SKM-1 treated with dmso at 0.1 percent for 144 hours (cell line): ENCODE measurements at regions not wholly inside any gene's neighbourhood (a gene's known extent, or its start where the extent isn't known, plus 50 kb on each side); places are given as distances from the start of the nearest gene placed in this dataset.
A peak's percentile ranks its signal among the peaks of the same experiment; 100 is the strongest.
"Not testable (repeated sequence)": the region's sequence is repeated elsewhere in the genome, so short reads cannot be mapped to it uniquely, and the experiment has no call there.

Experiments
- DNase-seq: peaks from one replicate; lab custom pipeline; 2025; ENCODE audit not compliant: unreplicated experiment; lab: John Stamatoyannopoulos, UW

DNA sequence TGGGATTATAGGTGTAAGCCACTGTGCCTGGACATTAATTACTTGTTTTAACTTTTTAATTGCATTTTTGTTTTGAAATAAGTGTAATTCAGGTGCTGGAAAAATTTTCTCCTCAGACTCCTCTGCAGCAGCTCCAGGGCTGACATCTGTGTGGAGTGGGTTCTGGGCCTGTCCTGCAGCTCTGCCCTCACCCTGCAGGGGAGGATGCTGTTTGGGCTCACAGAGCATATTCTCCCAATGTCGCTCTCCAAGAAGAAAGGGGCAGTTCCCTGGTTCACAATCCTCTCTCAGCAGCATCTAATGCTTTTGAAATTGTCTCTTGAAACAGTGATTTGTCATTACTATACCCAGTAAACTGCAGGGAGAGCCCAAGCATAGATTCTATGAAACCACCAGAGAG is 995.7 kb downstream of the TMEM121 start:
- not testable (repeated sequence) for DNase-seq

DNA sequence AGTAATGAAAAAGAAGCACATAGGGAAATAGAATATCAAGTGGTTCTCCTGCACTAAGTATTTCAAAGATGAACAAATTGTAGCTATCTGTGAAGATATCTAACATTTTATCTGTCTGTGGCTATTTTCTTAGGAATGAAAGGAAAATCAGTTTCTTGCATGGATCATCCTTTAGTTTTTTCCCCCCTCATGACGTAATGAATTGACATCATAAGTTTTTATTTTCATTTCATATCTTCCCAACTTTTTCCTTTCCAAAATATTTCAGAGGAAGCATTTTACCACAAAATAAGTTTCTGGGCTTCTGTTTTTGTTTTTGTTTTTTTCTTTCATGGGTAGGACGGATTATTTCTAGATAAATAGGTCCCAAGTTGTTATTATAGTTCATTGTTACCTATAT is 996.6 kb downstream of the TMEM121 start:
- no peak for DNase-seq

DNA sequence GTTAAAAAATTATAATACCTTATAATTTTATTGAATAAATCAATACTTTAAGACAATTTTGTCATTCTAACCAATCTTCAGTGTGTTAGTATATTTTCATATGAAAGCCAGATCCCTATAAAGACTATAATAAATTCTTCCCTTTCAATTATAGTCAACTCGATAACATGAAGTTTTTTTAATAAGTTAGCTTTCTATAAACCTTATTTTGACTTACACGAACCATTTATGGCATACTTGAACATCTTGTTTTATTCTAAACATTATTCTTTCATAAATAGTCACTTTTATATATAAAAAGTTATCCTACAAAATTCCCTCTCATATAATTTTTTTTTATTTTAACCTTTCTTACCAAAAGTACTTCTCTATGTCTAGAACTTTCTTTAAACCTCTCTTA is 1002.3 kb downstream of the TMEM121 start:
- DNase-seq, result no peak

DNA sequence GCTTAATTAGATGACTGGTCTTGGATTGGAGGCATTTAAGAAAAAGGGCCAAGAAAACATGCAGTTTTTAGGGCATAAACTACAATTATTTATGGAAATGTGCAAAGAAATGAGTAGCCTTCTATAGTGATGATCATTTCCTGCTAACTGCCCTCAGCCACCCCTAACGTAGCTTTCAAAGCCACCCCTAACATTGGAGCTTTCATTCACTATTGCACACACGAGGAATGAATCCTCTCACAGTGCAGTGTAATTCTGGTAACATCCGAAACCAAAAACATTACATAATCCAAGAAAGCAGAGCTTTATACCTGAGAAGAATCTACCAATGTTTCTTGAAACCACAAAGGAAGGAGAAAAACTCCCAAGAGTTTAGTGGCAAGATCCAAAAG is 1003.6 kb downstream of the TMEM121 start:
- no peak for DNase-seq

DNA sequence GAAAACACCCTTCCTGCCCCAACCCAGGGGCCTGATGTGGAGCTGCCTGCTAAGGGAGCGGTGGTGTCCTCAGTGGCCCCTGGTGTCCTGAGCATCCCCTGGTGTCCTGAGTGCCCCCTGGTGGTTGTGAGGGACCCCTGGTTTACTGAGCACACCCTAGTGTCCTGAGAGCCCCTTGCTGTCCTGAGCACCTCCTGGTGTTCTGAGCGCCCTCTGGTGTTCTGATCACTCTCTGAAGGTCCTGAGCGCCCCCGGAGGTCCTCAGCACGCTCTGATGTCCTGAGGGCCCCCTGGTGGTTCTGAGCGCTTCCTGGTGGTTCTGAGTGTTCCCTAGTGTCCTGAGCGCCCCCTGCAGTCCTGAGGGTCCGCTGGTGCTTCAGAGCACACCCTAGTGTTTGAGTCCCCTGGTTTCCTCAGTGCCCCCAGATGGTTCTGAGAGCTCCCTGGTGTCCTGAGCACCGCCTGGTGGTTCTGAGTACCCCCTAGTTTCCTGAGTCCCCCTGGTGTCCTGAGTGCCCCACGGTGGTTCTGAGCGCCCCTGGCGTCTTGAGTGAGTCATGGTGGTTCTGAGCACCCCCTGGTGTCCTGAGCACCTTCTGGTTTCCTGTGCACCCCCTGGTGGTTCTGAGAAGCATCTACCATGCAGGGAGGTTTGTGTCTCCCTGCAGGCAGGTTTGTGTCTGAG is 1004.2 kb downstream of the TMEM121 start:
- no peak for DNase-seq

DNA sequence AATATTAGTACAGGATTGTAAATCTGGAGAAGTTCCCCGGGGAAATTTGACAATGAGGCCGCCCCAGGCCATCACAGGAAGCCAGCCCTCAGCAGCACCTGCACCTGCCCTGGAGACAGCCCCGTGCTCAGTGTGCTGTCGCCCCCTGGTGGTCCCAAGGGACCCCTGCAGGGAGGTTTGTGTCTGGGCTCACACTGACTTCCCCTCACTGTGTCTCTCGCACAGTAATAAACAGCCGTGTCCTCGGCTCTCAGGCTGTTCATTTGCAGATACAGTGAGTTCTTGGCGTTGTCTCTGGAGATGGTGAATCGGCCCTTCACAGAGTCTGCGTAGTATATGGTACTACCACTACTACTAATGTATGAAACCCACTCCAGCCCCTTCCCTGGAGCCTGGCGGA is 1011.2 kb downstream of the TMEM121 start:
- not testable (repeated sequence) for DNase-seq

DNA sequence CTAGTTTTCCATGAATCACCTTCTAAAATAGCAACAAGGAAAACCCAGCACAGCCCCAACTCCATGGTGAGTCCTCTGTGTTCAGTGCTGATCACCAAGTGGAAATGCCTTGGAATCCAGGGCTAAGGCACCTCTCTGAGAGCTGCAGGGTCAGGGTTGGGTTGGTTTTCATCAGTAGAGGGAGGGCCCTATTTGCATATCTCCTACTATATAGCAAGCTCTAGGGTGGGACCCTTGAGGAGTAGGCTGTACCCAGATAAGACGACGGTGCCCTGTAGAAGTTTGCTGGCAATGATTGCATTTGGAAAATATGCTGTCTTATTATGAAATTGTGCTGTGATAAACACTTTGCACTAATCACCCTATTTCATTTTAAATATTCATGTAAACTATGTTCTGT is 1011.8 kb downstream of the TMEM121 start:
- DNase-seq, result no peak

DNA sequence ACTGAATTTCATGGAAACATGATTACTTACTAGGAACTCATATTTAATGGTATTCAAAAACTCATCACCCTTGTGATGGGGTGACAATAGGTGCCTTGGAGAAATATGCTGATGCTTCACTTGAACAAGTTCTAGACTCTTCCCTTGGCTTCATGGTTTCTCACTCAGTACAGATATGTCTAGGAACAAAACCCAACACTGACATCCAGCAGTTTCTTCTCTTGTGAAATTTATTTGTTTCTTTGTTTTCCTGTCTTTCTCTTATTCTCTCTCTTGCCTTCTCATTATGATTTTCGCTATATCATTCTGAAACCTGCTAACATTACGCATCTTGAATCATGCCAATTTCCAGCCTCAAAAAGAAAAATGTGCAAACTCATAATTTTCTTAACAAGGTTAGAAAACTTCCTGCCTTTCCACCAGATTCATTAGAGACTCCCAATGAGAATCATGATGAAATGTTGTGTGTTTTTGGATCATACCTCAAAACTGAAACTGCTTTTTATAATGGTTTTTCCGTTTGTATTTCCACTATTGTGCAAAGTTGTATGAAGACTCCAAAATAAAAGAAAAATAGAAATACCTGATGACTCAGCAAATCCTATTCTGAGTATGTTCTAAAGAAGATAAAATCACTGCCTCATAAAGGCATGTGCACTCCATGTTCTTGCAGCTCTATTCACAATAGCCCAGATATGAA is 1021.5 kb downstream of the TMEM121 start:
- DNase-seq, result no peak

DNA sequence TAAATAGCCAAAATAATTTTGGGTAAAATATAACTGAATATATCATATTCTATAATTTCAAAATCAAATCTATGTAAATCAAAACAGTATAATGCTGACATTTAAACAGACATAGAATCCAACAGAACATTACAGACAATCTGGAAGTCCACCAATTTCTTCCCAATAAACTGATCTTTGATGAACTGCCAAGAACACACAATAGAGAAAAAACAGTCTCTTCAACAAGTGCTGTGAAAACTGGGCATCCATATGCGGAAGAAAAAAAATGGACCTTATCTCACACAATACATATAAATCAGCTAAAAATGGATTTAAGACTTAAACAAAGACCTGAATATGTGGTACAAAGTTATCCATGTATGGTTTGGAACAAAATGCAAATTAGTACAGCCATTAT is 1022.7 kb downstream of the TMEM121 start:
- no peak for DNase-seq

DNA sequence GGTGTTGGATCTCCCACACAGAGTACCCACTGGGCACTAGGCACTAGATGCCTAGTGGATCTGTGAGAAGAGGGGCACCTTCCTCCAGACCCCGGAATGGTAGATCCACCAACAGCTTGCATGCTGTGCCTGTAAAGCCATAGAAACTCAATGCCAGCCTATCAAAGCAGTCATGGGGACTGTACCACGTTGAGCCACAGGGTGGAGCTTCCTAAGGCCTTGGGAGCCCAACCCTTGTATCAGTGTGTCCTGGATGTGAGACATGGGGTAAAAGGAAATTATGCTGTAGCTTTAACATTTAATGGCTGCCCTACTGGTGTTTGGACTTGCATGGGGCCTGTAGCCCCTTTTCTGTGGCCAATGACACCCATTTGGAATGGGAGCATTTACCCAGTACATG is 1024.9 kb downstream of the TMEM121 start:
- DNase-seq, result no peak

DNA sequence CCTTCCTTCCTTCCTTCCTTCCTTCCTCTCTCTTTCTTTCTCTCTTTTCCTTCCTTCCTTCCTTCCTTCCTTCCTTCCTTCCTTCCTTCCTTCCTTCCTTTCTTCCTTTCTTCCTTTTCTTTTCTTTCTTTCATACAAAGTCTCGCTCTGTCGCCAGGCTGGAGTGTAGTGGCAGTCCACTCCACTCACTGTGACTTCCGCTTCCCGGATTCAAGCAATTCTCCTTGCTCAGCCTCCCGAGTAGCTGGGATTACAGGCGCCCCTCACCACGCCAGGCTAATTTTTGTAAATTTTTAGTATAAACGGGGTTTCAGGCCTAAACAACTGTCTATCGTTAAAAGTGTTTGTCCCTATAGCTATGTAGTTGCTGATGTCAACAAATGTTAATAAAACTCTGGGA is 1029.8 kb downstream of the TMEM121 start:
- DNase-seq, result not testable (repeated sequence)

DNA sequence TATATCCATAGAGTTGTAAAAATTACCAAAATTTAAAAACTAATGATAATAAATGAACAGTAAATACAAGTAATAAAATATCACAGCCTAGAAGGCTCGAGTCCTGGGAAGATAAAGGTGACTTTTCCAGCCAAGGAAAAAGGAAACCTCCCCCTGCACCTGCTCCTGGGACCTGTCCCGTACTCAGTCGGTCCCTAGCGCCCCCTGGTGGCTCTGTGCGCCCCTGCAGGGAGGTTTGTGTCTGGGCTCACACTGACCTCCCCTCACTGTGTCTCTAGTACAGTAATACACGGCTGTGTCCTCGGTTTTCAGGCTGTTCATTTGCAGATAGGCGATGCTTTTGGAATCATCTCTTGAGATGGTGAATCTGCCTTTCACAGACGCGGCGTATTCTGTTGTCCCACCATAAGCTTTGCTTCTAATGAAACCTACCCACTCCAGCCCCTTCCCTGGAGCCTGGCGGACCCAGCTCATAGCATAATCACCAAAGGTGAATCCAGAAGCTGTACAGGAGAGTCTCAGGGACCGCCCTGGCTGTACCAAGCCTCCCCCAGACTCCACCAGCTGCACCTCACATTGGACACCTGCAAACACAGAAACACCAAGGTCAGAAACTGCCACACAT is 1030.4 kb downstream of the TMEM121 start:
- DNase-seq, result no peak

DNA sequence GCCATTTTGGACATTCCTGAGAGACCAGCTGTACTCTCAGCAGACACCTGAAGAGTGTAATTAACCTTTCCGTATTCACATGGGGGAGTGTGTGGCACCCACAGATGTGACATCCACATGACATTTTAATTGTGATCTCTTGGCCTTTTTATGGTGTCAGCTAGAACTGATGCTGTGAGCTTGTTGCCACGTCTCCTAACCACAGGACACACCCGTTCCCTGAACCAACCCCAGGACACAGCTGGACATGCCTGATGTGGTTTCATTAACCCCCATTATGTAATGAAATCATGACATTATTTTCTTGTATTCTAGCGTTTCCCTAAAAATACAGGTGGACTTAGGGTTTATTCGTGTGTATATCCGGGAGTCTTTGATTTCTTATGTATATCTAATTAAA is 1036.1 kb downstream of the TMEM121 start:
- no peak for DNase-seq

DNA sequence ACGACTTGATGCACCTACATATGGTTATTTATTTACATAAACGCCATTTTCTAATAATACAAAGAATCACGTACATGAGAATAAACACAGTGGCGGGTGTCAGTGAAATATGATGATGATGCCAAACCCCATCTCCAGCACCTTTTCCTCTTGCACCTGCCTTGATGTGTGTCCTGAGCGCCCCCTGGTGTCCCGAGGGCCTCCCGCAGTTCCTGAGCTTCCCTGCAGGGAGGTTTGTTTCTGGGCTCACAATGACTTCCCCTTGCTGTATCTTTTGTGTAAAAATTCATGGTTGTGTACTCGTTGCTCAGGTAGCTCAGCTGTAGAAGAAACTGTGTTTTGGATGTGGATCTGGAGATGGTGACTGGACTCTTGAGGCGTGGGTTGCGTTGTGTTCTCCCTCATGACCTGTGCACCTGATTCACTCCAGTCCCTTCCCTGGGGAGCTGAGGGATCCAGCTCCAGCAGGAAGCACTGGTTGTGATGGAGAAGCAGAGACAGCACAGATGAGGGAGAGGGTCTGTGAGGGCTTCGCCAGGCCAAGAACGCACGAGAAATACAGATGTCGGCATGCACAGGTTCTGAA is 1037.8 kb downstream of the TMEM121 start:
- DNase-seq, result peak; percentile 1

DNA sequence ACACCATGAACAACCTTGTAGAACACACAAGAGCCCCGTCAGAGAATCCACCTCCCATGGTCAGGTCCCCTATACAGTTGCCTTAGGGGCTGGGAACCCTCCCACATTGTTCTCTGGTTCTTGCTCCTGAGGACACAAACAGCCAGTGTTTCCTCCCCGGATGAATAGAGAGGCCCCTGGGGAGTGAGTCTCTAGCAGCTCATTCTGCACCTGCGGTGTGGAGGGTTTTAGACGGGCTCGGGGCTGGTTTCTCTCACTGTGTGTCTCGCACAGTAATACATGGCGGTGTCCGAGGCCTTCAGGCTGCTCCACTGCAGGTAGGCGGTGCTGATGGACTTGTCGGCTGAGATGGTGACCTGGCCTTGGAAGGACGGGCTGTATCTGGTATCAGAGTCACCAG is 1052.1 kb downstream of the TMEM121 start:
- no peak for DNase-seq

DNA sequence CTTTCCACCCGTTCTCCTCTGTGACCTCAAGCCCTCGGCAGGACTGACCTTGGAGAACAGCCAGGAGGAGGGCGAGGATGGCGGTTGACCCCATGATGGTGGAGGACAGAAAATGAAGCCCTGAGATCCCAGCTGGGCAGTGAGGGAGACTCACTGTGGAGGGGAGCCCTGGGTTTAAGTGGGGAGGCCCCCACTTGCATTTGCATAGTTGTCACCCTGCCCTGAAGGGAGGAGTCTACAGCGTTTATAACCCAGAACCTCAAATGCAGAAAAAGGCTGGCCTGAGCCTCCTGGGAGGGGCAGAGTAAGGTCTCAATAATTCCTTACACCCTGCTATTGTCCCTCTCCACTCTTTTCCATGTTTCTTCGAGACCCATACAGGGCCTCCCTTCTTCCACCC is 1052.7 kb downstream of the TMEM121 start:
- DNase-seq, result no peak

DNA sequence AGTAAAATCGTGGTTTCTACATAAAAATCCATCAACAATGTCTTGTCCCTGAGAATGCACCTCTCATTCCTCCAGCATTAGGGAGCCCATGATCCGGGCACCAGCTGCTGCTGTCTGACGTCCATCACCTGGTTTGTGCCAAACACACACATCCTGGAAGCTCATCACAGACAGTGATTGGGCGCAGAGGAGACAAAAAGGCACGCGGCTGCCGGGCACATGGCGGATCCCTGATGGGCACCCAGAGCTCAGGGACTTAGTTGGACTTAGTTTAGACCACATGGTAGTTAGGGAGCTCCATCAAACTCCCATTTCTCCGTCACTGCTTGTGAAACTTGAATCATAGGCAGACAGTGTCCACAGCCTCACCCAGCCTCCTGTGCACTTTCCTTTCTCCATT is 1059.3 kb downstream of the TMEM121 start:
- no peak for DNase-seq

DNA sequence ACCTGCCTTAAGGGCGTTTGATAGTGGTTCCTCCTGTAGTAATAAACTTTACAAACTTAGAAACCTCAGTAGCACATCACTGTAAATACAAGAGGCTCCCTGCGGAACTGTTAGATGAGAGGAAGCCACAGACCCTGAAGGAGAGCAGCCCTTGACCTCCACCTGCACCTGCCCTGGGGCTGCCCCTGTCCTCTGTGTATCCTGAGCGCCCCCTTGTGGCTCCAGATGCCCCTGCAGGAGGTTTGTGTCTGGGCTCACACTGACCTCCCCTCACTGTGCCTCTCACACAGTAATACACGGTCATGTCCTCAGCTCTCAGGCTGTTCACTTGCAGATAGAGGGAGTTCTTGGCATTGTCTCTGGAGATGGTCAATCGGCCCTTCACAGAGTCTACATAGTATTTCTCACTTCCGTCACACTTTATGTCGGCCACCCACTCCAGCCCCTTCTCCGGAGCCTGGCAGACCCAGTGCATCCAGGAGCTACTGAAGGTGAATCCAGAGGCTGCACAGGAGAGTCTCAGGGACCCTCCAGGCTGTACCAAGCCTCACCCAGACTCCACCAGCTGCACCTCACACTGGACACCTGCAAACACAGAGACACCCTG is 1059.8 kb downstream of the TMEM121 start:
- DNase-seq, result no peak

DNA sequence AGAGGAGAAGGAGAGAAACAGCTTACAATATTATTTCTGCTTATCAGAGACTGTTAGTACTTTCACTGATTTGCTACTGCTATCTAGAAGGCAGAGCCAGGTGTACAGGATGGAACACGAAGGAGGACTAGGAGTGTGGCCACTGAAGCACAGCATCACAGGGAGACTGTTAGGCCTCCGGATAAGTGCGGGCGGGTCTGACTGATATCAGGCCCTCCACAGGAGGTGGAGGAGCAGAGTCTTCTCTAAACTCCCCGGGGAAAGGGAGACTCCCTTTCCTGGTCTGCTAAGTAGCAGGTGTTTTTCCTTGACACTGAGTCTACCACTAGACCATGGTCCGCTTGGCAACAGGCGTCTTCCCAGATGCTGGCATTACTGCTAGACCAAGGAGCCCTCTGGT is 1065.2 kb downstream of the TMEM121 start:
- not testable (repeated sequence) for DNase-seq

DNA sequence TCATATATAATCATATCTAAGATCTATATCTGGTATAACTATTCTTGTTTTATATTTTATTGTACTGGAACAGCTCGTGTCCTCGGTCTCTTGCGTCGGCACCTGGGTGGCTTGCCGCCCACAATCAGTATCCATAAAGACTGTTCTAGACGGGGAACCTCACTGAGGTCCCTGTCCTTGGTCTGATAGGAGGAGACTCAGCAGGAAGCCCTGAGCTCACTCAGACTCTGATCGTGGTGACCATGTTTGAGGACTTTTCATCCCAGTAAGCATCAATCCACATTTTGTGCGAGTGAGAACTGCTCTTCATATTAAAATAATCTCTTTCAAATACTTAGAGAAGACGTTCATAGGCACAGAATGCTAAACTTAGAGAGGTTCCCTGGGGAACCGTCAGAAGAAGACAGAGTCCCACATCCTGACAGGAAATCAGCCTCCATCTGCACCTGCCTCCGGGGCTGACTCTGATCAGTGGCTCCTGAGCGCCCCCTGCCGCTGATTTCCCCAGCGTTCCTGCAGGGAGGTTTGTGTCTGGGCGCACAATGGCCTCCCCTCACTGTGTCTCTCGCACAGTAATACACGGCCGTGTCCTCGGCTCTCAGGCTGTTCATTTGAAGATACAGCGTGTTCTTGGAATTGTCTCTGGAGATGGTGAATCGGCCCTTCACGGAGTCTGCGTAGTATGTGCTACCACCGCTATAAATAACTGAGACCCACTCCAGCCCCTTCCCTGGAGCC is 1065.9 kb downstream of the TMEM121 start:
- not testable (repeated sequence) for DNase-seq

DNA sequence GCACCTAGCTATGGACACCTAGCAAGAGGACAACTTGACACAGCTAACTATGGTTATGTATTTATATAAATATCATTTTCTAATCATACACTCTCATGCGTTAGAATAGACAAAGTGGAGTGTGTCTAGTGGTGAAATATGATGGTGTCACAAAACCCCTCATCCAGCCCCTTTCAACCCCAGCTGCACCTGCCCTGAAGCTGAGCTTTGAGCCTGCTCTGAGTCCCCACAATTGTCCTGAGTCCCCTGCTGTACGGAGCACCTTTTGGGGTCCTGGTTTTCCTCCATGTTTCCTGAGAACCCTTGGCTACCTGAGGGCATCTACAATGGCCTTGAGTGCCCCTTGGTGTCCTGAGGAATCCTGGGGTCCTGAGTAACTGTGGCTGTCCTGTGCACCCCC is 1072.8 kb downstream of the TMEM121 start:
- no peak for DNase-seq
